ENCODE measurements at regions not wholly inside any gene's neighbourhood (a gene's known extent, or its start where the extent isn't known, plus 50 kb on each side); places are given as distances from the start of the nearest gene placed in this dataset.
A peak's percentile ranks its signal among the peaks of the same experiment; 100 is the strongest.

DNA sequence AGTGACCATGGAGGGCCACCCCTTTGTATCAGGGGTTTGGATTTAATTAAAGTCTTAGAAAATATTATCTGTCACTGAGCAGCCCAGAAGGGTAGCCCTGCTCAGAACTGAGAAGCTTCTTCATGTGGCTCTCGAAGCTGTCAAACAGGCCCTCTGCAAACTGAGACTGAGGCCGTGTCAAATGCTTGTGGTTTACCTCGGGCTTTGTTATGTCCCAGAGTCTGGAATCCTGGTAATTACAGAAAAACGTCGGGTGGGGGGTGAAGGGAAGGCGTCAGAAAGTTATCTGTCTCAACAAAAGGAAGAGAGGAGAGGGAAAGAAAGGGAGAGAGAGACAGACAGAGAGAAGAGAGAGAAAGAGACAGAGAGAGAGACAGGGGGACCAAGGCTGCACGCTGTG is 200.8 kb downstream of the BMP7 start:
- Histone ChIP-seq H3K79me2 (ENCODE audit: low read depth) (no peaks in the 10 kb centered on the region), H2AFZ (replicated peaks) (no peak overlapping the region), H3K27ac (no peak overlapping the region), H3K9me3 (ENCODE audit: low read depth) (no peaks in the 10 kb centered on the region), H4K20me1 (ENCODE audit: low read depth) (no peaks in the 10 kb centered on the region), H3K4me1 (peaks cover 3% of the 10 kb centered on the region), H3F3A (ENCODE audit: low read depth) (no peaks in the 10 kb centered on the region), H3K9ac (no peak overlapping the region), H3K4me2 (no peak overlapping the region), H3K27me3 (peaks cover 42% of the 10 kb centered on the region), H3K36me3 (no peaks in the 10 kb centered on the region), H3K4me3 (no peak overlapping the region)
- TF ChIP-seq EZH2 (IDR thresholded peaks at IDR 0.05): no peak
- TF ChIP-seq, protein P1, sequence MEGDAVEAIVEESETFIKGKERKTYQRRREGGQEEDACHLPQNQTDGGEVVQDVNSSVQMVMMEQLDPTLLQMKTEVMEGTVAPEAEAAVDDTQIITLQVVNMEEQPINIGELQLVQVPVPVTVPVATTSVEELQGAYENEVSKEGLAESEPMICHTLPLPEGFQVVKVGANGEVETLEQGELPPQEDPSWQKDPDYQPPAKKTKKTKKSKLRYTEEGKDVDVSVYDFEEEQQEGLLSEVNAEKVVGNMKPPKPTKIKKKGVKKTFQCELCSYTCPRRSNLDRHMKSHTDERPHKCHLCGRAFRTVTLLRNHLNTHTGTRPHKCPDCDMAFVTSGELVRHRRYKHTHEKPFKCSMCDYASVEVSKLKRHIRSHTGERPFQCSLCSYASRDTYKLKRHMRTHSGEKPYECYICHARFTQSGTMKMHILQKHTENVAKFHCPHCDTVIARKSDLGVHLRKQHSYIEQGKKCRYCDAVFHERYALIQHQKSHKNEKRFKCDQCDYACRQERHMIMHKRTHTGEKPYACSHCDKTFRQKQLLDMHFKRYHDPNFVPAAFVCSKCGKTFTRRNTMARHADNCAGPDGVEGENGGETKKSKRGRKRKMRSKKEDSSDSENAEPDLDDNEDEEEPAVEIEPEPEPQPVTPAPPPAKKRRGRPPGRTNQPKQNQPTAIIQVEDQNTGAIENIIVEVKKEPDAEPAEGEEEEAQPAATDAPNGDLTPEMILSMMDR (IDR thresholded peaks at IDR 0.05): no peak
- no peak for TF ChIP-seq EZH2phosphoT487 (IDR thresholded peaks at IDR 0.05)
- Mint-ChIP-seq H3K27me3 (ENCODE audit: insufficient read depth, low read depth) (peaks cover 29% of the 10 kb centered on the region), H3K36me3 (no peaks in the 10 kb centered on the region), H3K27ac (no peak overlapping the region), H3K9me3 (peaks cover 4% of the 10 kb centered on the region), H3K4me1 (peaks cover 19% of the 10 kb centered on the region), H3K4me3 (no peak overlapping the region)
- DNase-seq (ENCODE audit: low spot score): peak; percentile 39

DNA sequence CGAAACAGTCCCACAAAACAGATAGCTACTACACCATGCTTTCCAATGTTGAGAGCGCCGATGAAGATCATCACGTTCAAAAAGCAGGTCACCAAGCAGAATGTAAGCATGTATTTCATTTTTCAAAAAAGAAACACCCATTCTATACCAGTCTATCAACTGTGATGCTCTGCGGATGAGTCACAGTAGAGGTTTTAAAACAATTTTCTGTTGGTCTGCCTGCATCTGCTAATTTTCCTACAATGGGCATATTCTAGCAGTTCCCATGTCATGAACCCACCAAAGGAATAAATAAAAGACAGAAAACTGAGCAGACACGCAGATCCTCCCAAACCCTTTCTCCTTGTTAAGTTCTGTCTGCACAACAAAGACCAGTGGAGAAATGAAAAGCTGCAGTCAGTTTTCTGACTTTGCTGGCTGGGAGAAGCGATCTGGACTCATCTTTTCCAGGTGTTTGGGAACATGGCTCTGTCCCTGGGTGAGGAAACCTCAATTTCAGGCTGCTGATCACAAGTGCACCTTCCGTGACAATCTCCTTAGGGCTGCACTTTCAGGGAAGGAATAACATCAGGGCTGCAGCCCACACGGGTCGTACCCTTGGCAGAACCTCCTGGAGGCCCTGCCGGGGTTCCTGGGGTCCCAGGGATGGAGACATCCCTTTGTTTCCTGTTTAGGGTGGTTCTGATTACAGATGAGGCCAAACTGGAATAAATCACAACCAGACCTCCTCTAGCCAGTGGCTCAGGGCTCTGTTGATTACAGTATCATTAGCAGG is 200.1 kb downstream of the BMP7 start:
- no peak overlapping the region for H2AFZ ChIP-seq (replicated peaks)
- H3K79me2 ChIP-seq (ENCODE audit: low read depth): no peaks in the 10 kb centered on the region
- no peak overlapping the region for H3K27ac ChIP-seq
- Mint-ChIP-seq H3K36me3 (no peaks in the 10 kb centered on the region), H3K27me3 (ENCODE audit: insufficient read depth, low read depth) (peaks cover 28% of the 10 kb centered on the region), H3K27ac (no peak overlapping the region), H3K4me3 (no peak overlapping the region), H3K4me1 (peaks cover 25% of the 10 kb centered on the region), H3K9me3 (peaks cover 4% of the 10 kb centered on the region)
- H3K27me3 ChIP-seq: peaks cover 49% of the 10 kb centered on the region
- no peak overlapping the region for H3K9ac ChIP-seq
- no peaks in the 10 kb centered on the region for H3K9me3 ChIP-seq (ENCODE audit: low read depth)
- H3F3A ChIP-seq (ENCODE audit: low read depth): peaks cover 4% of the 10 kb centered on the region
- peaks cover 9% of the 10 kb centered on the region for H3K4me1 ChIP-seq
- DNase-seq (ENCODE audit: low spot score): no peak
- H3K4me2 ChIP-seq: no peak overlapping the region
- H3K36me3 ChIP-seq: no peaks in the 10 kb centered on the region
- TF ChIP-seq, protein P1 (IDR thresholded peaks at IDR 0.05): no peak
- TF ChIP-seq EZH2 (IDR thresholded peaks at IDR 0.05): no peak
- no peak for TF ChIP-seq EZH2phosphoT487 (IDR thresholded peaks at IDR 0.05)
- no peaks in the 10 kb centered on the region for H4K20me1 ChIP-seq (ENCODE audit: low read depth)
- H3K4me3 ChIP-seq: no peak overlapping the region

DNA sequence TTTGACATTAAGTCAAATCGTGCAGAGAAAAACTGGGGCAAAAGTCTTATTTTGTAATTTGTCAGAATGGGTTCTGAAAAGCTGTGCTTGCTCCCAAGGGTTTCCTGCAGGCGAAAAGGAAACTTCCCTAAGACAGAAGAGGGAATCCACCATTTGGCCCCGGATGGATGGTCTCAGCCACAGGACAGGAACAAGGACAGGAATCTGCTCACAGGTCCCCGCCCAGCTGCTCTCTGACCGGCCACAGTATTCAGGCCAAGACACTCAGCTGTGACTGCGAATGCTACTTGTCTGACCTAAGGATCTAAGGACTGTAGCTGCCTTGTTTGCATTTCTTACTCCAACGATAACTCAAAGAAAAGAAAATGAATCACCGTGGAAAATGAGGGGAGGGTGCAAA is 197.0 kb downstream of the BMP7 start:
- Mint-ChIP-seq H3K36me3 (no peaks in the 10 kb centered on the region), H3K9me3 (no peaks in the 10 kb centered on the region), H3K4me1 (peaks cover 28% of the 10 kb centered on the region), H3K27ac (no peak overlapping the region), H3K4me3 (no peak overlapping the region), H3K27me3 (ENCODE audit: insufficient read depth, low read depth) (peaks cover 20% of the 10 kb centered on the region)
- H3K27ac ChIP-seq: no peak overlapping the region
- TF ChIP-seq, protein P1 (IDR thresholded peaks at IDR 0.05): no peak
- TF ChIP-seq EZH2 (IDR thresholded peaks at IDR 0.05) (no peak), EZH2phosphoT487 (IDR thresholded peaks at IDR 0.05) (no peak)
- H3K36me3 ChIP-seq: no peaks in the 10 kb centered on the region
- no peaks in the 10 kb centered on the region for H3K9me3 ChIP-seq (ENCODE audit: low read depth)
- H3K9ac ChIP-seq: no peak overlapping the region
- peaks cover 64% of the 10 kb centered on the region for H3K27me3 ChIP-seq
- peaks cover 14% of the 10 kb centered on the region for H3K4me1 ChIP-seq
- H3F3A ChIP-seq (ENCODE audit: low read depth): peaks cover 8% of the 10 kb centered on the region
- H4K20me1 ChIP-seq (ENCODE audit: low read depth): no peaks in the 10 kb centered on the region
- H3K4me2 ChIP-seq: no peak overlapping the region
- no peak overlapping the region for H2AFZ ChIP-seq (replicated peaks)
- no peak overlapping the region for H3K4me3 ChIP-seq
- no peak for DNase-seq (ENCODE audit: low spot score)
- H3K79me2 ChIP-seq (ENCODE audit: low read depth): no peaks in the 10 kb centered on the region
